Esophagus (tissue), 2 donors: ENCODE measurements at regions not wholly inside any gene's neighbourhood (a gene's known extent, or its start where the extent isn't known, plus 50 kb on each side); places are given as distances from the start of the nearest gene placed in this dataset.

Source experiments
- H3K27ac ChIP-seq, 2 donors: one replicate each; pipeline ENCODE4 v1.5.1; 2013; ENCODE audit warnings: low read depth in 2 of 2, mild to moderate bottlenecking in 2 of 2, inconsistent platforms in 1 of 2, low read length in 1 of 2, moderate library complexity in 1 of 2
- H3K27me3 ChIP-seq, 2 donors: one replicate each; pipeline ENCODE4 v1.6.1; 2013; ENCODE audit warnings: low read length in 2 of 2, control low read depth in 1 of 2, mild to moderate bottlenecking in 1 of 2; ENCODE audit not compliant: insufficient read depth in 2 of 2, control insufficient read depth in 1 of 2
- H3K36me3 ChIP-seq, 2 donors: one replicate each; pipeline ENCODE4 v1.6.1; 2013; ENCODE audit warnings: low read length in 1 of 2; ENCODE audit not compliant: control insufficient read depth in 2 of 2, insufficient read depth in 2 of 2
- H3K4me1 ChIP-seq, 2 donors: one replicate each; pipeline ENCODE4 v1.6.1; 2013; ENCODE audit warnings: low read length in 1 of 2; ENCODE audit not compliant: control insufficient read depth in 2 of 2, insufficient read depth in 2 of 2
- H3K4me3 ChIP-seq, 2 donors: one replicate each; pipeline ENCODE4 v1.5.1; 2013; ENCODE audit warnings: low read length in 2 of 2, mild to moderate bottlenecking in 2 of 2, low read depth in 1 of 2, moderate library complexity in 1 of 2
- H3K9me3 ChIP-seq, 2 donors: one replicate each; pipeline ENCODE4 v1.6.1; 2013; ENCODE audit warnings: mild to moderate bottlenecking in 2 of 2, low read depth in 1 of 2, low read length in 1 of 2, moderate library complexity in 1 of 2; ENCODE audit not compliant: control insufficient read depth in 2 of 2, insufficient read depth in 1 of 2
- WGBS, 2 donors: extraction: QIAGEN DNeasy Blood & Tissue Kit; methylation state at CpG; one replicate each; pipeline ENCODE4 v1.1.7; 2013; 5-methylcytosine and 5-hydroxymethylcytosine counted together
- donor health status: healthy with polysubstance abuse.
- donor health status: Bipolar disorder and iron deficiency.

DNA sequence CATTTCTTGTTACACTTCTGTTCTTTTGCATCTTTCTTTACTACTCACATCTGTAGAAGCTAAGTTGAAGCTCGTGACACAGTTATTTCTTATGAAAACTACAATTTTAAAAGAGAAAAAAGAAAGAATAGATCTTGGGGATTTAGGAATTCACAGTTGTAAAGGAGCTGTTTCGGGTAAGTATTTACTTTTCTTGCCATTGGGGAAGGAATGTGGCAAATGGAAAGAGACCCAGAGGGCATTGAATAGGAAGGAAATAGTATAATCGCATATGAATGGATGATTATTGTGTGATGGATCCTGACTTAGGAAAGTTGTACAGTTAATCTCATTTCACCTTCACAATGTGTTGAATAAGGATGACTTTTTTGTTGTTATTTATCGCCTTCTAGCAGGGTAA is 914.1 kb upstream of the CDH8 start:
- H3K27me3 ChIP-seq: no peaks in the 10 kb centered on the region
- no peak overlapping the region for H3K27ac ChIP-seq
- no peaks in the 10 kb centered on the region for H3K4me1 ChIP-seq
- no peaks in the 10 kb centered on the region for H3K9me3 ChIP-seq
- H3K4me3 ChIP-seq: no peak overlapping the region
- 45 to 53% methylated on average over 4 of the region's 4 CpGs for WGBS, 2 donors
- no peaks in the 10 kb centered on the region for H3K36me3 ChIP-seq

DNA sequence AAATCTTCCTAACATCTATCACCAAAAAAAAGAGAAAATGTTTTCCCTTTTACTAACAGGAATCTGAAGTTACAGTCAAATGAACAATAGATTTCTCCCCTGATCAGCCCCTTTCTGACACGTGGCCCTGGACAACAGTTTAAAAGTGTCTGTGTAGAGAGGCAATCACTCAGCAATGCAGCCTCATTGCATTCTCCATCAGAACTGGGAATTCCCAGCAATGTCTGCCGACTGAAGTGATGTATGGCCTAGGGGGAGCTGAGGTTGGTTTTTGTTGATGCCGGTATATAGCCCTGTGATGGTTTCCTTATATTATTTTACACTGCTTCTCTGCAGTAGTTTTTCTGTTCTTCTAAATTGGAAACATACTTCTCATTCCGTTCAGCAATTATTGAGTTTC is 904.3 kb upstream of the CDH8 start:
- H3K4me1 ChIP-seq: no peaks in the 10 kb centered on the region
- no peaks in the 10 kb centered on the region for H3K36me3 ChIP-seq
- no peaks in the 10 kb centered on the region for H3K9me3 ChIP-seq
- H3K27ac ChIP-seq: no peak overlapping the region
- WGBS, 2 donors: 40 to 44% methylated on average over 4 of the region's 4 CpGs
- H3K4me3 ChIP-seq: no peak overlapping the region
- H3K27me3 ChIP-seq: no peaks in the 10 kb centered on the region

DNA sequence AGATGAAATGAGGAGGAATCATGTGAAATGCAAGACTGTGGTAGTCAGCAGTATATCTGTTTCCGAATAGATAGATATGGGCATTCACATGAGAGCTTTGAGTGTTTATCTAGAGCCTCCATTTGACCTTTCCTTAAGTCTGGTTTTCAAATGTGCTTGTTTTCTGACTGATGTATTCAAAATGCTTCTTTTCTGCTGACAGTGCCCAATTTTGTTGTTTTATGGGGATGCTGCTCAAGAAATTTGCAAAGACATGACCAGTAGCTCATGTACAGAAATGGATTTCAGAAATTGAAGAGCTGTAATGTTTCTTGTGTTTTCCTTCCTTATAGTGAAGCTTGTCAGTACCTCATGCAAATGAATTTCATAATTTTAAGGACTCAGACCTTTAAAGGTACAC is 903.4 kb upstream of the CDH8 start:
- no peaks in the 10 kb centered on the region for H3K27me3 ChIP-seq
- H3K4me1 ChIP-seq: no peaks in the 10 kb centered on the region
- no peaks in the 10 kb centered on the region for H3K36me3 ChIP-seq
- H3K27ac ChIP-seq: no peak overlapping the region
- no peaks in the 10 kb centered on the region for H3K9me3 ChIP-seq
- H3K4me3 ChIP-seq: no peak overlapping the region
- WGBS, 2 donors: 68 to 77% methylated on average over 1 of the region's 1 CpG

DNA sequence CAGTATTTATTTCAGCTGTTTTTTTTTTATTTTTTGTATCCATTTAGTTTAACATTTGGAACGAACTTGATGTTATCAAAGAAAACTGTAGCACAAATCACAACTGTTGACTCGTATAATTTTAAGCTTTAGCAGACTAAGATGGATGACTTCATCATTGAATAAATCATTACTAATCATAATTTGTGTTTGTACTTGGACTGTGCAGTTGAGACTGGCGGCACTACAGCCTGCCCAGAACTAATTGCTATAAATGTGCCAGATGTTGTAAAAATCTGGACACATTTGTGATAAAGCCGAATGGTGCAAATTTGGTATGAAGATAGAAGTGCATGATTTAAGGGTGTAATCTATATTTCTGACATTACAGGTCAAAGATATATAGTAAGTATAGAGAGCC is 897.7 kb upstream of the CDH8 start:
- Histone ChIP-seq H3K9me3 (no peaks in the 10 kb centered on the region), H3K4me3 (no peak overlapping the region), H3K27me3 (no peaks in the 10 kb centered on the region), H3K4me1 (no peaks in the 10 kb centered on the region), H3K36me3 (no peaks in the 10 kb centered on the region), H3K27ac (no peak overlapping the region)
- WGBS, 2 donors: 44 to 47% methylated on average over 4 of the region's 4 CpGs

DNA sequence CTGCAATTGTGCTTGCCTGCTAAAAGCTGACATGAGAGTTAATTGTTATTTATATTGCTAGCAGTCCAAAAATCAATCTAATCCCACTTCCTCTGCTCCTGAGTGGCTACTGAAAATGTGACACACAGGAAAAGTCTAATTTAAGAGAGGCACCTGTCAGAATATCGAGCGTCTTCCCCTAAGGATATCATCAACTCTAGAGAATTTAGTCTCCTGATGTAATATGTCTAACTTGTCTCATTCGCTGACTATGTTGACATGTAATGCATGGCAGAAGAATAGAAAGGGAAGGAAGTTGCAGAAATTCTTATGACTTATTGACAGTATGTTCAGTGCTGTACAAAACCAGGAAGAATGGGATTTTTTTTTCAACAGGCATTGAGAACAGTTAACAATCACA is 893.4 kb upstream of the CDH8 start:
- H3K9me3 ChIP-seq: no peaks in the 10 kb centered on the region
- no peaks in the 10 kb centered on the region for H3K36me3 ChIP-seq
- no peak overlapping the region for H3K4me3 ChIP-seq
- H3K27me3 ChIP-seq: no peaks in the 10 kb centered on the region
- no peak overlapping the region for H3K27ac ChIP-seq
- WGBS, 2 donors: 53 to 68% methylated on average over 3 of the region's 3 CpGs
- no peaks in the 10 kb centered on the region for H3K4me1 ChIP-seq

DNA sequence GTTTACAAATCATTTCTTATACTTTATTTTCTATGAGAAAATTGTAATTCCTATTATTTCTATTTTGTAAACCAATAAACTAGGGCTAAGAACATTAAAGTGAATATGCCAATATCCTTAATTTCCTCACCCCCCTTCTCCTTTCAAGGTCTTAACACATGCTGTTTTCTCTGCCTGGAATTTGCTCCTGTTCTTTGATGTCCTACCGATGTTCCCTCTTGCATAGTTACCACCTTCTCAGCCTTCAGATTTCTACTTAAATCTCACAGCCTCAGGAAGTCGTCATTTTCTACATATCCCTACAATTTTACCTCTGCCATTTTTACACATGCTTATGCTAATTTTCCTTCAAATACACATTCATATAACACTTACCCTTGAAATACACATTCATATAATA is 890.9 kb upstream of the CDH8 start:
- 28 to 38% methylated on average over 2 of the region's 2 CpGs for WGBS, 2 donors
- Histone ChIP-seq H3K9me3 (no peaks in the 10 kb centered on the region), H3K4me3 (no peak overlapping the region), H3K27ac (no peak overlapping the region), H3K36me3 (no peaks in the 10 kb centered on the region), H3K27me3 (no peaks in the 10 kb centered on the region), H3K4me1 (no peaks in the 10 kb centered on the region)

DNA sequence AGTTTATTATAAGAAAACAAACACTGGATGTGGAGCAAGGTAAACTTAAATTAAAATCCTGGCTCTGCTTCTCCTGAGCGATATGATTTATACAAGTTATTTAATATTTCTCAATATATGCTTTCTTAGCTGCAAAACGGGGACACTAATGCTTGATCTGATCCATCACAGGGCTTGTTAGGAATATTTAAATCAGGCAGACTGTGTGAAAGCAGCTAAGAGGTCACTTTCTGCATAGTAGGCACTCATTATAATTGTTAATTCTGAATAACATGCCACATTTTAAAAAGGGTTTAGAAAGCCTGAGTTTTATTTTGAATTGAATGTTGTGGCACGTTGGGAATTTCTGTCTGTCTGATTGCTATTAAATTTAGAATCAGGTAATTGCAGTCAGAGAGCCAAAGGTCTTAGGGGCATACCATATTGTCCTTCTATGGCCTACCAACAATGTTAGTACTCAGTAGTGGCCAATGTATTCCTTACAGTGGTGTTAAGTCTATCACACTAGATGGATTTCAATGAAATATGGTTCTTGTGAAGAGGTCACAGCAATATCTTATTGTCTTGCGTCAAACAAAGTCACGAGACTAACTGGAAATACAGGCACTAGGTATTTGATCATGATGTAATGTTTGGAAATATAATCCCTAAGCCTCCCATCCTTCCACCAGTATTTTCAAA is 890.0 kb upstream of the CDH8 start:
- 63 to 73% methylated on average over 5 of the region's 5 CpGs for WGBS, 2 donors
- no peaks in the 10 kb centered on the region for H3K9me3 ChIP-seq
- no peak overlapping the region for H3K4me3 ChIP-seq
- H3K4me1 ChIP-seq: no peaks in the 10 kb centered on the region
- no peak overlapping the region for H3K27ac ChIP-seq
- H3K36me3 ChIP-seq: no peaks in the 10 kb centered on the region
- no peaks in the 10 kb centered on the region for H3K27me3 ChIP-seq

DNA sequence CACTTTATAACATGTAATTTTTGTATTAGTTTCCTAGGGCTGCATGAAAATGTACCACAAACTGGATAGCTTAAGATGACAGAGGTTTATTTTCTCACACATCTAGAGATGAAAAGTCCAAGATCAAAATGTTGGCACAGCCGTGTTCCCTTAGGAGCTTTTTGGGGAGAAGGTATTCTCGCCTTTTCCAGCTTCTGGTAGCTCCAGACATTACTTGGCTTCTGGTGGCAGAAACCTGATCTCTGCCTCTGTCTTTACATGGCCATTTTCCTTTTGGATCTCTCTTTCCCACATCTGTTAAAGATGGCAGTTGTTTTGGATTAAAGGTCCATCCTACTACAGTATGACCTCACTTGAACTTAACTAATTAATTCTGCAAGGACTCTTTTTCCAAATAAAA is 885.7 kb upstream of the CDH8 start:
- Histone ChIP-seq H3K27me3 (no peaks in the 10 kb centered on the region), H3K4me1 (no peaks in the 10 kb centered on the region), H3K9me3 (no peaks in the 10 kb centered on the region), H3K36me3 (no peaks in the 10 kb centered on the region), H3K27ac (no peak overlapping the region), H3K4me3 (no peak overlapping the region)
- 65 to 68% methylated on average over 2 of the region's 2 CpGs for WGBS, 2 donors

DNA sequence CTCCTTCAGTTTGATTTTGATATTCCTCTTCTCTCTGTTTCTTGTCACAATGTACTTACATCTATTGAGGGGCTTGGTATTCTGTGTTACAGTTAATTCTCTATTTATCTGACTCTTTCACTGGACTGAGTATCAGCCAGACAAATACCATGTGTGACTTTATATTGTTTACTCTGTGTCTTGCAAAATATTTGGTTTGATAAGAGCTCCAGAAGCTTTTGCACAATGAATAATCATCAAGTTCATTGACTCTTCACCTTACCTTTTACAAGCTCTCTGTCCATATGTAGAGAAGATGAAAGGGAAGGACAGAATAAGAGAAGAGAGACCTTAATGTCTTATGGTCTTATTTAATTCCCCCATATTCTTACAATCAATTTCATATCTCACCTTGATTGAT is 877.7 kb upstream of the CDH8 start:
- Histone ChIP-seq H3K9me3 (no peaks in the 10 kb centered on the region), H3K27me3 (no peaks in the 10 kb centered on the region), H3K4me3 (no peak overlapping the region), H3K4me1 (no peaks in the 10 kb centered on the region), H3K36me3 (no peaks in the 10 kb centered on the region), H3K27ac (no peak overlapping the region)

DNA sequence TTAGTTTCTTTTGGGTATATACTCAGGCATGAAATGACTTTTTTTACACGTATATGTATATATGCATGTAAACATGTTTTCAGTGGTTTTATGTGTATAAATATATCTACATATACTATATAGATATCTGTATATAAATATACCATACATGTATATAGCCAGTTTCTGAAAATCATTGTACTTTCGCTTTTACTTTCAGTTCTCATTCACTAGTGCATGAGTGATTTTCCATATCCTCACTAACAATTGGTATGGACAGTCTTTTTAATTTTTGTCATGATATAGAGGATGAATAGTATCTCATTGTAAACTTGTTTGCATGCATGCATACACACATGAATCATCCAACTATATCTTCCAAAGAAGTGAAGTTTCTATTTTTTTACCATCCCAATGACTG is 877.1 kb upstream of the CDH8 start:
- H3K27ac ChIP-seq: no peak overlapping the region
- no peaks in the 10 kb centered on the region for H3K36me3 ChIP-seq
- no peaks in the 10 kb centered on the region for H3K9me3 ChIP-seq
- 92 to 93% methylated on average over 2 of the region's 2 CpGs for WGBS, 2 donors
- H3K27me3 ChIP-seq: no peaks in the 10 kb centered on the region
- H3K4me3 ChIP-seq: no peak overlapping the region
- no peaks in the 10 kb centered on the region for H3K4me1 ChIP-seq
